Keratinocyte (primary cell): ENCODE measurements at regions not wholly inside any gene's neighbourhood (a gene's known extent, or its start where the extent isn't known, plus 50 kb on each side); places are given as distances from the start of the nearest gene placed in this dataset.
A peak's percentile ranks its signal among the peaks of the same experiment; 100 is the strongest.
"Not testable (repeated sequence)": the region's sequence is repeated elsewhere in the genome, so short reads cannot be mapped to it uniquely, and the experiment has no call there.

ENCODE experiments used
- DNase-seq: peaks from one replicate; pipeline ENCODE4 v3.0.0-alpha.2; 2011; ENCODE audit warnings: low read depth, missing footprints, low spot score
- FAIRE-seq: peaks from 2 replicates; lab custom pipeline; 2011; peaks lifted over from hg19 to GRCh38; lab: Jason Lieb, UNC
- H2AFZ ChIP-seq: 2 replicates; pipeline ENCODE4 v1.6.0; 2012; ENCODE audit warnings: low read length, control low read depth, inconsistent platforms; ENCODE audit not compliant: control insufficient read depth
- H3K27ac ChIP-seq: 2 replicates; pipeline ENCODE4 v1.5.1; 2011; ENCODE audit warnings: low read length; ENCODE audit not compliant: control insufficient read depth, insufficient read depth
- H3K27me3 ChIP-seq: 3 replicates; pipeline ENCODE4 v1.6.0; 2011; ENCODE audit warnings: low read length; ENCODE audit not compliant: control insufficient read depth, insufficient read depth; ENCODE audit errors: extremely low read depth
- H3K36me3 ChIP-seq, 2 experiments: 2 replicates in 1 of 2; 3 replicates in 1 of 2; pipeline ENCODE4 v1.5.1; 2011; ENCODE audit warnings: low read length in 2 of 2, mild to moderate bottlenecking in 1 of 2; ENCODE audit not compliant: control insufficient read depth in 2 of 2, insufficient read depth in 2 of 2; ENCODE audit errors: extremely low read depth in 1 of 2
- H3K4me1 ChIP-seq: 3 replicates; pipeline ENCODE4 v1.5.1; 2011; ENCODE audit warnings: low read length; ENCODE audit not compliant: control insufficient read depth, insufficient read depth; ENCODE audit errors: extremely low read depth
- H3K4me2 ChIP-seq: 3 replicates; pipeline ENCODE4 v1.6.0; 2011; ENCODE audit warnings: low read depth, low read length; ENCODE audit not compliant: control insufficient read depth, insufficient read depth; ENCODE audit errors: extremely low read depth
- H3K4me3 ChIP-seq, 3 experiments: fragments of 200-600 bp in 1 of 3; sonication (generic) in 1 of 3; 2 replicates in 2 of 3; 3 replicates in 1 of 3; pipeline ENCODE4 v1.5.1; 2011 to 2016; ENCODE audit warnings: low read length in 3 of 3, mild to moderate bottlenecking in 3 of 3, control low read depth in 2 of 3, inconsistent platforms in 1 of 3, low read depth in 1 of 3, mixed read lengths in 1 of 3, mixed run types in 1 of 3, moderate library complexity in 1 of 3; ENCODE audit not compliant: control insufficient read depth in 2 of 3, insufficient read depth in 2 of 3; ENCODE audit errors: extremely low read depth in 1 of 3
- H3K79me2 ChIP-seq: 2 replicates; pipeline ENCODE4 v1.6.0; 2012; ENCODE audit warnings: low read length; ENCODE audit not compliant: control insufficient read depth, insufficient read depth
- H3K9ac ChIP-seq: 3 replicates; pipeline ENCODE4 v1.6.0; 2011; ENCODE audit warnings: low read length; ENCODE audit not compliant: control insufficient read depth, insufficient read depth; ENCODE audit errors: extremely low read depth
- H3K9me1 ChIP-seq: 3 replicates; pipeline ENCODE4 v1.6.0; 2011; ENCODE audit warnings: low read length; ENCODE audit not compliant: control insufficient read depth, insufficient read depth; ENCODE audit errors: extremely low read depth
- H3K9me3 ChIP-seq: 2 replicates; pipeline ENCODE4 v1.5.1; 2012; ENCODE audit warnings: low read depth, low read length; ENCODE audit not compliant: control insufficient read depth
- H4K20me1 ChIP-seq: 3 replicates; pipeline ENCODE4 v1.6.0; 2011; ENCODE audit warnings: low read length; ENCODE audit not compliant: control insufficient read depth, insufficient read depth; ENCODE audit errors: extremely low read depth
- CTCF ChIP-seq, 3 experiments: IDR thresholded peaks in 1 of 3; conservative IDR thresholded peaks in 1 of 3; optimal IDR thresholded peaks in 1 of 3; 2 replicates in 2 of 3; 3 replicates in 1 of 3; pipeline versions ENCODE3 to v1.5.1; 2011; ENCODE audit warnings: low read length in 3 of 3, mild to moderate bottlenecking in 3 of 3, moderate library complexity in 2 of 3, control low read depth in 1 of 3, inconsistent platforms in 1 of 3; ENCODE audit not compliant: insufficient read depth in 2 of 3; ENCODE audit errors: extremely low read depth in 1 of 3
- EZH2 ChIP-seq: IDR thresholded peaks from one replicate; pipeline ENCODE4 v1.6.1; 2012; ENCODE audit warnings: inconsistent platforms, mild to moderate bottlenecking, low read length, moderate library complexity
- dilution Hi-C: fragments of 300-500 bp; cut with MboI; formaldehyde crosslinking; loops from one replicate; pipeline ENCODE4 v1.7.0; 2020; ENCODE audit warnings: low sequenced_read_pairs; ENCODE audit not compliant: extremely low pct_ligation_motif_present

GRCh38 chr9:104232781-104233341 is 138.8 kb downstream of the SMC2 start:
- H3K4me2 ChIP-seq: peak overlapping the region; percentile 29
- peak overlapping the region; percentile 13 for H3K9ac ChIP-seq
- TF ChIP-seq CTCF (optimal IDR thresholded peaks at IDR 0.05 in 1 of 3, IDR thresholded peaks at IDR 0.05 in 1 of 3, conservative IDR thresholded peaks at IDR 0.05 in 1 of 3; ENCODE audit: extremely low read depth in 1 of 3, insufficient read depth in 2 of 3, low read length in 3 of 3): no peak
- no peak for TF ChIP-seq EZH2
- peaks cover 14% of the 10 kb centered on the region for H3K4me1 ChIP-seq
- H3K36me3 ChIP-seq: no peaks in the 10 kb centered on the region
- H3K79me2 ChIP-seq: no peaks in the 10 kb centered on the region
- no peaks in the 10 kb centered on the region for H3K27me3 ChIP-seq
- peak overlapping the region; percentile 86 for H3K27ac ChIP-seq
- FAIRE-seq (peak; percentile 90), DNase-seq (peak; percentile 75)
- no peak overlapping the region for H3K4me3 ChIP-seq
- dilution Hi-C loops: no loop called here
- H2AFZ ChIP-seq: peak overlapping the region; percentile 78
- H3K9me1 ChIP-seq: no peaks in the 10 kb centered on the region
- H4K20me1 ChIP-seq: no peaks in the 10 kb centered on the region
- peaks cover 2% of the 10 kb centered on the region for H3K9me3 ChIP-seq

GRCh38 chr9:104233366-104233765 is 139.3 kb downstream of the SMC2 start:
- dilution Hi-C loops: no loop called here
- peaks cover 2% of the 10 kb centered on the region for H3K9me3 ChIP-seq
- H3K9me1 ChIP-seq: no peaks in the 10 kb centered on the region
- H2AFZ ChIP-seq: peak overlapping the region; percentile 78
- peak overlapping the region; percentile 13 for H3K9ac ChIP-seq
- H3K4me3 ChIP-seq: no peak overlapping the region
- peak overlapping the region; percentile 86 for H3K27ac ChIP-seq
- H3K4me1 ChIP-seq: peaks cover 14% of the 10 kb centered on the region
- no peaks in the 10 kb centered on the region for H4K20me1 ChIP-seq
- H3K27me3 ChIP-seq: no peaks in the 10 kb centered on the region
- no peaks in the 10 kb centered on the region for H3K79me2 ChIP-seq
- no peak for TF ChIP-seq EZH2
- no peak for TF ChIP-seq CTCF (optimal IDR thresholded peaks at IDR 0.05 in 1 of 3, IDR thresholded peaks at IDR 0.05 in 1 of 3, conservative IDR thresholded peaks at IDR 0.05 in 1 of 3; ENCODE audit: extremely low read depth in 1 of 3, insufficient read depth in 2 of 3, low read length in 3 of 3)
- DNase-seq: no peak
- peak overlapping the region; percentile 29 for H3K4me2 ChIP-seq
- no peaks in the 10 kb centered on the region for H3K36me3 ChIP-seq
- peak; percentile 71 for FAIRE-seq

GRCh38 chr9:104234632-104235337 is 140.7 kb downstream of the SMC2 start:
- H2AFZ ChIP-seq, H3K27ac ChIP-seq, H3K27me3 ChIP-seq, H3K79me2 ChIP-seq, H3K4me3 ChIP-seq, H3K9ac ChIP-seq, H3K9me1 ChIP-seq, H3K4me2 ChIP-seq, dilution Hi-C loops, H3K9me3 ChIP-seq, H4K20me1 ChIP-seq, FAIRE-seq, DNase-seq, H3K36me3 ChIP-seq: not testable (repeated sequence)
- peaks cover 14% of the 10 kb centered on the region for H3K4me1 ChIP-seq
